ENCODE measurements at regions not wholly inside any gene's neighbourhood (a gene's known extent, or its start where the extent isn't known, plus 50 kb on each side); places are given as distances from the start of the nearest gene placed in this dataset.

DNA sequence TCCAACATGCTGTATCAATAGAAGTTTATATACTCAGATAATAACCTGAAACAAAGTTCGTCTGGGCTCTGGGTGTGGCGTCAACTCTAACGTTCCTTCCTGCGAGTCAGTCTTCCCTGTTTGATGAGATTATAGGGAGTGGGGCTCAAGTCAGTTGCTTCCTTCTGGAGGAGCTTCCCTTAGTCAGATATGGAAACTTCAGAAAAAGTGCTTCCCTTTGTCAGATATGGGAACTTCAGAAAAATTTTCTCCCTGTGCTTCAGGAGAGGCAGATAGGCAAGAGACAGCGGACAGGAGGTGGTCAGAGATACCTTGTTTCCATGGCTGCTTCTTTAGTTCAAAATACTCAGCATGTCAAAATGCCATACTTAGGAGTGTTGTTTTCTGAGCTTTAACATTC is 51.1 kb upstream of the PRDX6 start:
- no peaks in the 10 kb centered on the region for H3K27me3 Mint-ChIP-seq (ENCODE audit: unreplicated experiment)
- no peaks in the 10 kb centered on the region for H3K36me3 Mint-ChIP-seq (ENCODE audit: unreplicated experiment)
- TF ChIP-seq, protein P1, sequence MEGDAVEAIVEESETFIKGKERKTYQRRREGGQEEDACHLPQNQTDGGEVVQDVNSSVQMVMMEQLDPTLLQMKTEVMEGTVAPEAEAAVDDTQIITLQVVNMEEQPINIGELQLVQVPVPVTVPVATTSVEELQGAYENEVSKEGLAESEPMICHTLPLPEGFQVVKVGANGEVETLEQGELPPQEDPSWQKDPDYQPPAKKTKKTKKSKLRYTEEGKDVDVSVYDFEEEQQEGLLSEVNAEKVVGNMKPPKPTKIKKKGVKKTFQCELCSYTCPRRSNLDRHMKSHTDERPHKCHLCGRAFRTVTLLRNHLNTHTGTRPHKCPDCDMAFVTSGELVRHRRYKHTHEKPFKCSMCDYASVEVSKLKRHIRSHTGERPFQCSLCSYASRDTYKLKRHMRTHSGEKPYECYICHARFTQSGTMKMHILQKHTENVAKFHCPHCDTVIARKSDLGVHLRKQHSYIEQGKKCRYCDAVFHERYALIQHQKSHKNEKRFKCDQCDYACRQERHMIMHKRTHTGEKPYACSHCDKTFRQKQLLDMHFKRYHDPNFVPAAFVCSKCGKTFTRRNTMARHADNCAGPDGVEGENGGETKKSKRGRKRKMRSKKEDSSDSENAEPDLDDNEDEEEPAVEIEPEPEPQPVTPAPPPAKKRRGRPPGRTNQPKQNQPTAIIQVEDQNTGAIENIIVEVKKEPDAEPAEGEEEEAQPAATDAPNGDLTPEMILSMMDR (IDR thresholded peaks at IDR 0.05) = no peak
- no peak overlapping the region for H3K27ac Mint-ChIP-seq (ENCODE audit: unreplicated experiment)
- H3K9me3 Mint-ChIP-seq (ENCODE audit: unreplicated experiment) = no peaks in the 10 kb centered on the region
- H3K4me1 Mint-ChIP-seq (ENCODE audit: unreplicated experiment) = peaks cover 22% of the 10 kb centered on the region
- no peak overlapping the region for H3K4me3 Mint-ChIP-seq (ENCODE audit: unreplicated experiment)
- DNase-seq (ENCODE audit: extremely low spot score, unreplicated experiment) = no peak

DNA sequence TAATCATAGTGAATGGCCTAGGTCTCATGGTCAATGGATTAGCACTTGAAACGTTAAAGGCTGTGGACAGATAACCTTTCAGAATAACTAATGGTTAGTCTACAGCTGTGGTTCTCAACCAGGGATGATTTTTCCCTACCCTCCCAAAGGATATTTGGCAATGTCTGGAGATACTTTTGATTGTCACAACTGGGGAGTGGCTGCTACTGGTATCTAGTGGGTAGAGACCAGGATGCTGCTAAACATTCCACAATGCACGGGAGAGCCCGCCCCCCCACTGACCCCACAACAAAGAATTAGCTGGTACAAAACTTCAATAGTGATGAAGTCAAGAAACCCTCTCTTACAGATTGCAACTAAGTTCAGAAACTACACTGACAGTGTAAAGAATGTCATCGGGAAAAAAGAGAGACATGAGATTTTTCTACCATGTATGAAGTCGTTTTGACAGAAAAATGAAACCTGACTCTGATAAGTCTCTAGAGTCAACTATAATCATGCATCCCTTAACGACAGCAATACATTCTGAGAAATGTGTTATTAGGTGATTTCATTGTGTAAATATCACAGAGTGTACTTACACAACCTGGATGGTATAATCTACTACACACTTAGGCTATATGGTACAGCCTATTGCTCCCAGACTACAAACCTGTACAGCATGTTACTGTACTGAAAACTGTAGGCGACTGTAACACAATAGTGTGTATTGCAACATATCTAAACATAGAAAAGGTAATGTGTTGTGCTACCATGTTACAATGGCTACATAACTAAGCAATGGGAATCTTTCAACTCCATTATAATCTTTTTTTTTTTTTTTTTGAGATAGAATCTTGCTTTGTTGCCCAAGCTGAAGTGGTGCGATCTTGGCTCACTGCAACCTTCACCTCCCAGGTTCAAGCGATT is 49.7 kb upstream of the PRDX6 start:
- Mint-ChIP-seq H3K36me3 (ENCODE audit: unreplicated experiment) (no peaks in the 10 kb centered on the region), H3K4me3 (ENCODE audit: unreplicated experiment) (no peak overlapping the region), H3K4me1 (ENCODE audit: unreplicated experiment) (peaks cover 27% of the 10 kb centered on the region), H3K27ac (ENCODE audit: unreplicated experiment) (no peak overlapping the region), H3K9me3 (ENCODE audit: unreplicated experiment) (no peaks in the 10 kb centered on the region), H3K27me3 (ENCODE audit: unreplicated experiment) (no peaks in the 10 kb centered on the region)
- TF ChIP-seq, protein P1 (IDR thresholded peaks at IDR 0.05) = no peak
- no peak for DNase-seq (ENCODE audit: extremely low spot score, unreplicated experiment)
